GM12875 (cell line): ENCODE measurements at regions not wholly inside any gene's neighbourhood (a gene's known extent, or its start where the extent isn't known, plus 50 kb on each side); places are given as distances from the start of the nearest gene placed in this dataset.

ENCODE experiments used
- H3K4me3 ChIP-seq: one replicate; pipeline ENCODE4 v1.5.1; 2011; ENCODE audit warnings: low read depth, low read length, control low read depth
- CTCF ChIP-seq: IDR thresholded peaks from 2 replicates; pipeline ENCODE4 v1.5.1; 2011; ENCODE audit warnings: low read depth, mild to moderate bottlenecking, control low read depth, inconsistent platforms, low read length, moderate library complexity, borderline replicate concordance; ENCODE audit not compliant: insufficient read depth

GRCh38 chr13:60944863-60945262 lies 470.8 kb downstream of the PCDH20 start:
- H3K4me3 ChIP-seq = no peak overlapping the region
- no peak for TF ChIP-seq CTCF

- no peak for TF ChIP-seq CTCF
Measured at GRCh38 chr13:60944016-60944415, 471.6 kb downstream of the PCDH20 start.

GRCh38 chr13:60936281-60936680 lies 479.4 kb downstream of the PCDH20 start:
- no peak for TF ChIP-seq CTCF
- no peak overlapping the region for H3K4me3 ChIP-seq

More at GRCh38 chr13:60944016-60944415, 471.6 kb downstream of the PCDH20 start:
- H3K4me3 ChIP-seq = no peak overlapping the region

- no peak for TF ChIP-seq CTCF
Measured at GRCh38 chr13:60933638-60934037, 482.0 kb downstream of the PCDH20 start.

GRCh38 chr13:60931858-60932546 lies 483.6 kb downstream of the PCDH20 start:
- no peak overlapping the region for H3K4me3 ChIP-seq
- TF ChIP-seq CTCF = no peak

More at GRCh38 chr13:60933638-60934037, 482.0 kb downstream of the PCDH20 start:
- H3K4me3 ChIP-seq = no peak overlapping the region

- H3K4me3 ChIP-seq = no peak overlapping the region
- no peak for TF ChIP-seq CTCF
Measured at GRCh38 chr13:60925686-60926085, 490.0 kb downstream of the PCDH20 start.

- no peak for TF ChIP-seq CTCF
- H3K4me3 ChIP-seq = no peak overlapping the region
Measured at GRCh38 chr13:60924856-60925255, 490.8 kb downstream of the PCDH20 start.
